ENCODE measurements at regions not wholly inside any gene's neighbourhood (a gene's known extent, or its start where the extent isn't known, plus 50 kb on each side); places are given as distances from the start of the nearest gene placed in this dataset.

DNA sequence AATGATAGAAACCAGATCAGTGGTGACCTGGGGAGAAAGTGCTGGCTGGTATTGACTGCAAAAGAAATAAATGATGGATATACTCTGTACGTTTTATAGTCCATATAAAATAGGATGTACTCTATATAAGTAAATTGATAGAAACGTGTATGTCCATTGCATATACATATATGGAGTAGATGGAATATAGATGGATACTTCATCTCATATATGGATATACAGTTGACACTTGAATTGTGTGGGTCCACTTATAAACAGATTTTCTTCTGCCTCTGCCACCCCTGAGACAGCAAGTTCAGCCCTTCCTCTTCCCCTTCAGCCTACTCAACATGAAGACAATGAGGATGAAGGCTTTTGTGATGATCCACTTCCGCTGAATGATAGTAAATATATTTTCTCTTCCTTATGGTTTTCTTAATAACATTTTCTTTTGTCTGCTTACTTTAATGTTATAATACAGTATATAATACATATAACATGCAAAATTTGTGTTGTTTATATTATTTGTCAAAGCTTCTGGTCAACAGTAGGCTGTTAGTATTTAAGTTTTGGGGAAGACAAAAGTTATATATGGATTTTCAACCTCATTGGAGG lies 76.1 kb upstream of the MYCN start:
- Mint-ChIP-seq H3K36me3 (ENCODE audit: low read depth) (peaks cover 3% of the 10 kb centered on the region; the same call in 2 of the 3 replicates), H3K27ac (no peak overlapping the region), H3K4me1 (peaks cover 3% of the 10 kb centered on the region), H3K4me3 (no peak overlapping the region), H3K9me3 (peaks cover 6% of the 10 kb centered on the region; the same call in 1 of the 3 replicates), H3K27me3 (ENCODE audit: insufficient read depth, low read depth, poor library complexity) (peaks cover 1% of the 10 kb centered on the region)
- Histone ChIP-seq H3K4me1 (ENCODE audit: insufficient read depth) (no peaks in the 10 kb centered on the region), H2AFZ (no peak overlapping the region), H4K20me1 (replicated peaks; ENCODE audit: insufficient read depth) (no peaks in the 10 kb centered on the region), H3F3A (replicated peaks; ENCODE audit: low read depth) (no peaks in the 10 kb centered on the region), H3K9me2 (ENCODE audit: insufficient read depth) (no peaks in the 10 kb centered on the region), H3K27ac (ENCODE audit: low read depth) (no peak overlapping the region), H3K36me3 (ENCODE audit: insufficient read depth) (no peaks in the 10 kb centered on the region), H3K79me2 (replicated peaks; ENCODE audit: insufficient read depth) (no peaks in the 10 kb centered on the region), H3K4me2 (no peak overlapping the region), H3K4me3 (no peak overlapping the region), H3K27me3 (ENCODE audit: insufficient read depth) (no peaks in the 10 kb centered on the region)
- DNase-seq (ENCODE audit: low spot score) (no peak), ATAC-seq (no peak)
- TF ChIP-seq POLR2AphosphoS5 (IDR thresholded peaks at IDR 0.05; ENCODE audit: low read depth) = no peak

DNA sequence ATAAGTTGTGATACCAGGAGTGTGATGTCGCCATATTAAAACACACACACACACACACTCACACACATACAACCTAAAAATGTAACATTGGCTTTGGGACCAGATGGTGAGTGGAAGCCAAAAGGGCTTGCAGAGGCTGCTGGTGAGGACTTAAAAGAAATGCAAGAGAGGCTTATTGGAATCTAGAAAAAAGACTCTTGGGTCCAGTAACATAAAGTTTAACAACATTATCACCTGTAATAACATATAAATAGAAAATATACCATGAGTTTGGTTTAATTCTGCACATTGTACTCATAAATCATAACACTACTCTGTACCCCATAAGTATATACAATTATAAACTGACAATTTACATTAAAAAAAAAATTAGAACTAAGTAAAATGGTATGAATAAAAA lies 74.4 kb upstream of the MYCN start:
- Histone ChIP-seq H3K4me3 (no peak overlapping the region), H2AFZ (peak overlapping the region; percentile 19), H3K79me2 (replicated peaks; ENCODE audit: insufficient read depth) (no peaks in the 10 kb centered on the region), H3K36me3 (ENCODE audit: insufficient read depth) (no peaks in the 10 kb centered on the region), H3K27ac (ENCODE audit: low read depth) (no peak overlapping the region), H3K9me2 (ENCODE audit: insufficient read depth) (no peaks in the 10 kb centered on the region; the same call in 1 of the 2 replicates), H3K27me3 (ENCODE audit: insufficient read depth) (no peaks in the 10 kb centered on the region), H3K4me1 (ENCODE audit: insufficient read depth) (no peaks in the 10 kb centered on the region), H3K4me2 (no peak overlapping the region), H4K20me1 (replicated peaks; ENCODE audit: insufficient read depth) (no peaks in the 10 kb centered on the region), H3F3A (replicated peaks; ENCODE audit: low read depth) (no peaks in the 10 kb centered on the region)
- Mint-ChIP-seq H3K4me3 (no peak overlapping the region), H3K27ac (no peak overlapping the region), H3K4me1 (no peaks in the 10 kb centered on the region), H3K27me3 (ENCODE audit: insufficient read depth, low read depth, poor library complexity) (peaks cover 1% of the 10 kb centered on the region), H3K36me3 (ENCODE audit: low read depth) (peaks cover 3% of the 10 kb centered on the region; the same call in 2 of the 3 replicates), H3K9me3 (peaks cover 6% of the 10 kb centered on the region; the same call in 1 of the 3 replicates)
- TF ChIP-seq, protein P1, sequence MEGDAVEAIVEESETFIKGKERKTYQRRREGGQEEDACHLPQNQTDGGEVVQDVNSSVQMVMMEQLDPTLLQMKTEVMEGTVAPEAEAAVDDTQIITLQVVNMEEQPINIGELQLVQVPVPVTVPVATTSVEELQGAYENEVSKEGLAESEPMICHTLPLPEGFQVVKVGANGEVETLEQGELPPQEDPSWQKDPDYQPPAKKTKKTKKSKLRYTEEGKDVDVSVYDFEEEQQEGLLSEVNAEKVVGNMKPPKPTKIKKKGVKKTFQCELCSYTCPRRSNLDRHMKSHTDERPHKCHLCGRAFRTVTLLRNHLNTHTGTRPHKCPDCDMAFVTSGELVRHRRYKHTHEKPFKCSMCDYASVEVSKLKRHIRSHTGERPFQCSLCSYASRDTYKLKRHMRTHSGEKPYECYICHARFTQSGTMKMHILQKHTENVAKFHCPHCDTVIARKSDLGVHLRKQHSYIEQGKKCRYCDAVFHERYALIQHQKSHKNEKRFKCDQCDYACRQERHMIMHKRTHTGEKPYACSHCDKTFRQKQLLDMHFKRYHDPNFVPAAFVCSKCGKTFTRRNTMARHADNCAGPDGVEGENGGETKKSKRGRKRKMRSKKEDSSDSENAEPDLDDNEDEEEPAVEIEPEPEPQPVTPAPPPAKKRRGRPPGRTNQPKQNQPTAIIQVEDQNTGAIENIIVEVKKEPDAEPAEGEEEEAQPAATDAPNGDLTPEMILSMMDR (conservative IDR thresholded peaks at IDR 0.05; ENCODE audit: low read depth in 2 of 2) = no peak
- no peak for TF ChIP-seq ZNF331 (CRISPR knock-in tag; IDR thresholded peaks at IDR 0.05; ENCODE audit: low read depth)
- TF ChIP-seq, protein P2, sequence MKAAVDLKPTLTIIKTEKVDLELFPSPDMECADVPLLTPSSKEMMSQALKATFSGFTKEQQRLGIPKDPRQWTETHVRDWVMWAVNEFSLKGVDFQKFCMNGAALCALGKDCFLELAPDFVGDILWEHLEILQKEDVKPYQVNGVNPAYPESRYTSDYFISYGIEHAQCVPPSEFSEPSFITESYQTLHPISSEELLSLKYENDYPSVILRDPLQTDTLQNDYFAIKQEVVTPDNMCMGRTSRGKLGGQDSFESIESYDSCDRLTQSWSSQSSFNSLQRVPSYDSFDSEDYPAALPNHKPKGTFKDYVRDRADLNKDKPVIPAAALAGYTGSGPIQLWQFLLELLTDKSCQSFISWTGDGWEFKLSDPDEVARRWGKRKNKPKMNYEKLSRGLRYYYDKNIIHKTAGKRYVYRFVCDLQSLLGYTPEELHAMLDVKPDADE (IDR thresholded peaks at IDR 0.05) = no peak
- no peak for TF ChIP-seq CREB1 (CRISPR knock-in tag; IDR thresholded peaks at IDR 0.05; ENCODE audit: low read depth)
- no peak for TF ChIP-seq POLR2AphosphoS5 (IDR thresholded peaks at IDR 0.05; ENCODE audit: low read depth)
- no peak for TF ChIP-seq STAT1 (IDR thresholded peaks at IDR 0.05; ENCODE audit: unreplicated experiment)
- no peak for TF ChIP-seq EZH2phosphoT487 (IDR thresholded peaks at IDR 0.05; ENCODE audit: unreplicated experiment)
- TF ChIP-seq, protein P3, sequence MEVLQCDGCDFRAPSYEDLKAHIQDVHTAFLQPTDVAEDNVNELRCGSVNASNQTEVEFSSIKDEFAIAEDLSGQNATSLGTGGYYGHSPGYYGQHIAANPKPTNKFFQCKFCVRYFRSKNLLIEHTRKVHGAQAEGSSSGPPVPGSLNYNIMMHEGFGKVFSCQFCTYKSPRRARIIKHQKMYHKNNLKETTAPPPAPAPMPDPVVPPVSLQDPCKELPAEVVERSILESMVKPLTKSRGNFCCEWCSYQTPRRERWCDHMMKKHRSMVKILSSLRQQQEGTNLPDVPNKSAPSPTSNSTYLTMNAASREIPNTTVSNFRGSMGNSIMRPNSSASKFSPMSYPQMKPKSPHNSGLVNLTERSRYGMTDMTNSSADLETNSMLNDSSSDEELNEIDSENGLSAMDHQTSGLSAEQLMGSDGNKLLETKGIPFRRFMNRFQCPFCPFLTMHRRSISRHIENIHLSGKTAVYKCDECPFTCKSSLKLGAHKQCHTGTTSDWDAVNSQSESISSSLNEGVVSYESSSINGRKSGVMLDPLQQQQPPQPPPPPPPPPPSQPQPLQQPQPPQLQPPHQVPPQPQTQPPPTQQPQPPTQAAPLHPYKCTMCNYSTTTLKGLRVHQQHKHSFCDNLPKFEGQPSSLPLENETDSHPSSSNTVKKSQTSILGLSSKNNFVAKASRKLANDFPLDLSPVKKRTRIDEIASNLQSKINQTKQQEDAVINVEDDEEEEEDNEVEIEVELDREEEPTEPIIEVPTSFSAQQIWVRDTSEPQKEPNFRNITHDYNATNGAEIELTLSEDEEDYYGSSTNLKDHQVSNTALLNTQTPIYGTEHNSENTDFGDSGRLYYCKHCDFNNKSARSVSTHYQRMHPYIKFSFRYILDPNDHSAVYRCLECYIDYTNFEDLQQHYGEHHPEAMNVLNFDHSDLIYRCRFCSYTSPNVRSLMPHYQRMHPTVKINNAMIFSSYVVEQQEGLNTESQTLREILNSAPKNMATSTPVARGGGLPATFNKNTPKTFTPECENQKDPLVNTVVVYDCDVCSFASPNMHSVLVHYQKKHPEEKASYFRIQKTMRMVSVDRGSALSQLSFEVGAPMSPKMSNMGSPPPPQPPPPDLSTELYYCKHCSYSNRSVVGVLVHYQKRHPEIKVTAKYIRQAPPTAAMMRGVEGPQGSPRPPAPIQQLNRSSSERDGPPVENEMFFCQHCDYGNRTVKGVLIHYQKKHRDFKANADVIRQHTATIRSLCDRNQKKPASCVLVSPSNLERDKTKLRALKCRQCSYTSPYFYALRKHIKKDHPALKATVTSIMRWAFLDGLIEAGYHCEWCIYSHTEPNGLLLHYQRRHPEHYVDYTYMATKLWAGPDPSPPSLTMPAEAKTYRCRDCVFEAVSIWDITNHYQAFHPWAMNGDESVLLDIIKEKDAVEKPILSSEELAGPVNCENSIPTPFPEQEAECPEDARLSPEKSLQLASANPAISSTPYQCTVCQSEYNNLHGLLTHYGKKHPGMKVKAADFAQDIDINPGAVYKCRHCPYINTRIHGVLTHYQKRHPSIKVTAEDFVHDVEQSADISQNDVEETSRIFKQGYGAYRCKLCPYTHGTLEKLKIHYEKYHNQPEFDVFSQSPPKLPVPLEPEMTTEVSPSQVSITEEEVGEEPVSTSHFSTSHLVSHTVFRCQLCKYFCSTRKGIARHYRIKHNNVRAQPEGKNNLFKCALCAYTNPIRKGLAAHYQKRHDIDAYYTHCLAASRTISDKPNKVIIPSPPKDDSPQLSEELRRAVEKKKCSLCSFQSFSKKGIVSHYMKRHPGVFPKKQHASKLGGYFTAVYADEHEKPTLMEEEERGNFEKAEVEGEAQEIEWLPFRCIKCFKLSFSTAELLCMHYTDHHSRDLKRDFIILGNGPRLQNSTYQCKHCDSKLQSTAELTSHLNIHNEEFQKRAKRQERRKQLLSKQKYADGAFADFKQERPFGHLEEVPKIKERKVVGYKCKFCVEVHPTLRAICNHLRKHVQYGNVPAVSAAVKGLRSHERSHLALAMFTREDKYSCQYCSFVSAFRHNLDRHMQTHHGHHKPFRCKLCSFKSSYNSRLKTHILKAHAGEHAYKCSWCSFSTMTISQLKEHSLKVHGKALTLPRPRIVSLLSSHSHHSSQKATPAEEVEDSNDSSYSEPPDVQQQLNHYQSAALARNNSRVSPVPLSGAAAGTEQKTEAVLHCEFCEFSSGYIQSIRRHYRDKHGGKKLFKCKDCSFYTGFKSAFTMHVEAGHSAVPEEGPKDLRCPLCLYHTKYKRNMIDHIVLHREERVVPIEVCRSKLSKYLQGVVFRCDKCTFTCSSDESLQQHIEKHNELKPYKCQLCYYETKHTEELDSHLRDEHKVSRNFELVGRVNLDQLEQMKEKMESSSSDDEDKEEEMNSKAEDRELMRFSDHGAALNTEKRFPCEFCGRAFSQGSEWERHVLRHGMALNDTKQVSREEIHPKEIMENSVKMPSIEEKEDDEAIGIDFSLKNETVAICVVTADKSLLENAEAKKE (CRISPR knock-in tag; IDR thresholded peaks at IDR 0.05) = no peak
- TF ChIP-seq EZH2 (IDR thresholded peaks at IDR 0.05; ENCODE audit: low read depth, unreplicated experiment) = no peak
- no peak for TF ChIP-seq JUNB (IDR thresholded peaks at IDR 0.05; ENCODE audit: unreplicated experiment)
- no peak for ATAC-seq
- DNase-seq (ENCODE audit: low spot score) = no peak

All from GM23338 (cell line).